Activated naive CD8-positive, alpha-beta T cell treated with anti-CD3 and anti-CD28 coated beads for 36 hours (primary cell): ENCODE measurements at regions not wholly inside any gene's neighbourhood (a gene's known extent, or its start where the extent isn't known, plus 50 kb on each side); places are given as distances from the start of the nearest gene placed in this dataset.
"Not testable (repeated sequence)": the region's sequence is repeated elsewhere in the genome, so short reads cannot be mapped to it uniquely, and the experiment has no call there.

Experiments
- DNase-seq: peaks from one replicate; pipeline ENCODE4 v3.0.0; 2021
- H3K27ac Mint-ChIP-seq: one replicate; pipeline ENCODE4 v1.8.0; 2022; ENCODE audit warnings: mild to moderate bottlenecking, moderate library complexity, mixed read lengths
- H3K27me3 Mint-ChIP-seq: one replicate; pipeline ENCODE4 v1.8.0; 2022; ENCODE audit warnings: mild to moderate bottlenecking, mixed read lengths
- H3K36me3 Mint-ChIP-seq: one replicate; pipeline ENCODE4 v1.8.0; 2021; ENCODE audit warnings: mild to moderate bottlenecking, mixed read lengths
- H3K4me1 Mint-ChIP-seq: one replicate; pipeline ENCODE4 v1.8.0; 2021; ENCODE audit warnings: mixed read lengths
- H3K4me3 Mint-ChIP-seq: one replicate; pipeline ENCODE4 v1.8.0; 2022; ENCODE audit warnings: mild to moderate bottlenecking, moderate library complexity, mixed read lengths
- H3K9me3 Mint-ChIP-seq: one replicate; pipeline ENCODE4 v1.8.0; 2022; ENCODE audit warnings: mixed read lengths

DNA sequence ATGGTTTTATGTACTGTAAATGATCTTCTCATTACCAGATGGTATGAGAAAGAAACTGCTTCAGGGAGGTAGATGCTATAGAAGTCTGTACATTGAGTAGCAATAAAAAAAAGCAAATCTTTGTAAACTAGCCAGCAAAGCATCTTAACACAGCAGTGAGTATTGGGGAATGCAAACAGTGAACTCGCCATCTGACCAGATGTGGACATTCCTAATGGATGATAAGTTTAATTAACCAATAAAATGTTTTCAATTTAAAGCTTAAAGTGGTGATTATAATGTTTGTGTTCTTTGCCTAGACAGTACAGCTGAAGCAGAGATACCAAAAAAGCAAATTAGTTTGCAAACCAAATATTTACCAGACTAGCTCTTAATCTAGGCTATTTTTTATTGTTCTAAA is 1144.2 kb downstream of the FAT4 start:
- Mint-ChIP-seq H3K4me3 (no peak overlapping the region), H3K9me3 (peaks cover 3% of the 10 kb centered on the region), H3K27me3 (no peaks in the 10 kb centered on the region), H3K4me1 (no peaks in the 10 kb centered on the region), H3K36me3 (no peaks in the 10 kb centered on the region), H3K27ac (no peak overlapping the region)
- no peak for DNase-seq

DNA sequence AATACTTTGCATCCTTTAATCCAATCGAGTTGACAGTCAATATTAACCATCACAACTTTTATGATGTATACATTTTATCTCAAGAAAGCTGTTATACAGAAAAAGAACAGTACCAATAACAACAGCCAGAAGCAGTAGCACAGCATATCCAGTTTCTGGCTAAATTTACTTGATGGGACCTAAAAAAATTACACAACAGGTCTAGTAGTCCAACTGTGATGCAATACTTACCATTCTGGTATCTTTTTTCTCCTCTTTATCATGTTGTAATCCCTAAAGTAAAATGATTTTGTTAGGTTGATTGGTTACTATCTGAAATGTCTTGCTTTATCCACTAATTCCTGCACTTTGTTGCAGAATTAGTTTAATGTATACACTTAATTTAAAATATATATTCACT is 1150.6 kb downstream of the FAT4 start:
- no peak overlapping the region for H3K4me3 Mint-ChIP-seq
- no peaks in the 10 kb centered on the region for H3K4me1 Mint-ChIP-seq
- H3K27me3 Mint-ChIP-seq = no peaks in the 10 kb centered on the region
- no peak for DNase-seq
- H3K36me3 Mint-ChIP-seq = no peaks in the 10 kb centered on the region
- H3K9me3 Mint-ChIP-seq = peaks cover 2% of the 10 kb centered on the region
- no peak overlapping the region for H3K27ac Mint-ChIP-seq

DNA sequence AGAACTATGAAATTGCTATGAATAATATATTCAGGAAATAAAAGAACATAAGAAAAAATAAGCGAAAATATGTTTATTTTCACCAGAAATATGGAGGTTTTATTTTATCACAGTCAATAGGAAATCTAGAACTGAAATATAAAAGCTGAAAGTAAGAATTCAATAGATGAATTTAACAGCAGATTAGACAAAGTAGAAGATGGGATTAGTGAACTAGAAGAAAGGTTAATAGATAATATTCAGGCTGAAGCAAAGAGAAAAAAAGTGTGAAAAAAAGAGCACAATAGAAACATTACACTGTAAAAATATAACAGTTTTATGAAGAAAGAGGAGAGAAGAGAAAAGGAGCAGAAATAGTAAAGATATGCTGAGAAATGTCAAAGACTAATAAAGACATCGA is 1152.1 kb downstream of the FAT4 start:
- no peak overlapping the region for H3K4me3 Mint-ChIP-seq
- H3K27me3 Mint-ChIP-seq = no peaks in the 10 kb centered on the region
- no peak overlapping the region for H3K27ac Mint-ChIP-seq

DNA sequence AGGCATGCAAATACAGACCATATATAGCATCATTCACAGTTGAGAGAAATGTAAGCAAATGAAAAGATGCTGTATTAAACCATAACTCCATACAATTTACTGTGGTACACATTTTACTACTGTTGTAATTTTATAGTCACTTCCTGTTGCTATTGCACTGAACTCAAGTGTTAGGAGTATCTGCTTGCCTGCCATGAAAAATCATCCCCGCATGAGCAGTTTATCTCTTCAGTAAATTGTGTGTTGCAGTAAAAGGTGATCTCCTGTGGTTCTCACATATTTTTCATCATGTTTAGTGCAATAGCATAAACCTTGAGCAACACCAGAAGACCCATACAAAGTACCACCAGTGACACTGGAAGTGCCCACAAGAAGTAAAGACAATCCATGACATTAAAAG is 1153.4 kb downstream of the FAT4 start:
- Mint-ChIP-seq H3K4me3 (no peak overlapping the region), H3K27ac (no peak overlapping the region), H3K9me3 (peaks cover 2% of the 10 kb centered on the region), H3K4me1 (no peaks in the 10 kb centered on the region), H3K27me3 (no peaks in the 10 kb centered on the region), H3K36me3 (no peaks in the 10 kb centered on the region)
- no peak for DNase-seq

More for the DNA sequence above, 1152.1 kb downstream of the FAT4 start:
- Mint-ChIP-seq H3K36me3 (no peaks in the 10 kb centered on the region), H3K4me1 (no peaks in the 10 kb centered on the region), H3K9me3 (peaks cover 2% of the 10 kb centered on the region)
- DNase-seq = no peak

DNA sequence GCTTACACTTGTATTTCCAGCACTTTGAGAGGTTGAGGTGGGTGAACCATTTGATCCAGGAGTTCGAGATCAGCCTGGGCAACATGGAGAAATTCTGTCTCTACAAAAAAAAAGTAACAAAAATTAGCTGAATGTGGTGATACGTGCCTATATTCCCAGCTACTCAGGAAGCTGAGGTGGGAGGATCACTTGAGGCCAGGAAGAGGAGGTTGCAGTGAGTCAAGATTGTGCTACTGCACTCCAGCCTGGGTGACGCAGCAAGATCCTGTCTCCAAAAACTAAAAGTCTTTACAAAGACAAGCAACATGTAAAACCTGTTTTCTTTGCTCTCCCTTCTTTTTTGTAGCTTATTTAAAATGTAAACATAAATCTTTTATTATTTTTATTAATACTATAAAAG is 1156.1 kb downstream of the FAT4 start:
- Mint-ChIP-seq H3K9me3 (peaks cover 4% of the 10 kb centered on the region), H3K4me1 (no peaks in the 10 kb centered on the region), H3K27ac (no peak overlapping the region), H3K27me3 (no peaks in the 10 kb centered on the region), H3K36me3 (no peaks in the 10 kb centered on the region), H3K4me3 (no peak overlapping the region)
- DNase-seq = no peak

DNA sequence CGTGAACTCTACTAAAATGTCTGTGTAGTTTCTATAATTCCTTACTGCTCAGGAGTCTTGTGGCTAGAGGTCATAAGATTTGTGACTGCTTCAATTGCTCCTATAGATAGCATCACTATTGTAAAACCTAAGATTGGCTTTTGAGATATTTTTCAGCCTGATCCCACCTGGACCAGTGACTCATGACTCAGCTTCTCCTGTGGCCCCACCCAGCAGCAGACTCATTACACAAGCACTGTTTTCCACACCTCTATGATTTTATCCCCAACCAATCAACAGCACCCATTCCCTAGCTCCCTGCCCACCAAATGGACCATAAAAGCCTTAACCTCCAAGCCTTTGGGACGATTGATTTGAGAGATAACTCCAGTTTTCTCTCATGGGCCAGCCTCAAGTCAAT is 1157.0 kb upstream of the INTU start:
- Mint-ChIP-seq H3K36me3 (no peaks in the 10 kb centered on the region), H3K27me3 (no peaks in the 10 kb centered on the region), H3K9me3 (peaks cover 4% of the 10 kb centered on the region), H3K4me1 (no peaks in the 10 kb centered on the region), H3K4me3 (no peak overlapping the region), H3K27ac (no peak overlapping the region)
- DNase-seq = no peak

DNA sequence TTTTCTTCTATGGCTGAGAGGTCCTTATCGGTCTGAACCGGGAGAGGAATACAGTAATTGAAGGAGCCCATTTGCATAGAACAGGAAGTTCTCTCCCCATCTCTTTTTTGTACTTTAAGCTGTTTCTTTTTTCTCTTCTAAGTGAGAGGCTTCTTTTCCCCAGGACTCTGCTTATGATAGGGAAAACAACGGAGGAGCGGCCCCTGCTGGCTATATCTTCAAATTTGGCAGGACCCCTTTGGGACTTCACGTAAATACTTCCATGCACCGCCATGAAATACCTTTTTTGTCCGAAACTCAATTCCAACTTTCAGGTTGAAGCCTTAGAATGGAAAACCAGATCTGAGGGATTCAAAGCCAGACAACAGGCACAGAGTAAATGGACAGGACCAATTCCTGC is 1153.0 kb upstream of the INTU start:
- no peaks in the 10 kb centered on the region for H3K36me3 Mint-ChIP-seq
- no peaks in the 10 kb centered on the region for H3K27me3 Mint-ChIP-seq
- no peak overlapping the region for H3K27ac Mint-ChIP-seq
- peaks cover 4% of the 10 kb centered on the region for H3K9me3 Mint-ChIP-seq
- no peak for DNase-seq
- H3K4me3 Mint-ChIP-seq = no peak overlapping the region
- H3K4me1 Mint-ChIP-seq = no peaks in the 10 kb centered on the region

DNA sequence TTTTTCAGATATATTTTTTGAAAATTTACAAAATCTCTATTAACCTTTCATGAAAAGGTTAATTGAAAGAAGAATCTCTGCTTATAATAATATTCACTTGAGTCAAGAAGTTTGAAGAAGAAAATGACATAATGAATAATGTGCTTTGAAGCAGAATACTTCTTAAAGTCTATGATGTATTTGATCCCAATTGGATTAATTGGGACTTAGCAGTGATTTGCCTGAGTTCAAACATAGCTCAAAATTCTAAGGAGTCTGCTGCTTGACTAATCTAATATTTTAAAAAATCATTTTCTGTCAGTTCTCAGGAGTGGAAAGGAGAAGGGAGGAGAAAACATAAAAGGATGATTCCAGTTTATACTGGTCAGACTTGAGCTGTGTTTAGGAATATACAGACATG is 1150.4 kb upstream of the INTU start:
- H3K36me3 Mint-ChIP-seq = no peaks in the 10 kb centered on the region
- H3K4me1 Mint-ChIP-seq = no peaks in the 10 kb centered on the region
- H3K4me3 Mint-ChIP-seq = no peak overlapping the region
- H3K27me3 Mint-ChIP-seq = no peaks in the 10 kb centered on the region
- H3K27ac Mint-ChIP-seq = no peak overlapping the region
- H3K9me3 Mint-ChIP-seq = no peaks in the 10 kb centered on the region
- no peak for DNase-seq

DNA sequence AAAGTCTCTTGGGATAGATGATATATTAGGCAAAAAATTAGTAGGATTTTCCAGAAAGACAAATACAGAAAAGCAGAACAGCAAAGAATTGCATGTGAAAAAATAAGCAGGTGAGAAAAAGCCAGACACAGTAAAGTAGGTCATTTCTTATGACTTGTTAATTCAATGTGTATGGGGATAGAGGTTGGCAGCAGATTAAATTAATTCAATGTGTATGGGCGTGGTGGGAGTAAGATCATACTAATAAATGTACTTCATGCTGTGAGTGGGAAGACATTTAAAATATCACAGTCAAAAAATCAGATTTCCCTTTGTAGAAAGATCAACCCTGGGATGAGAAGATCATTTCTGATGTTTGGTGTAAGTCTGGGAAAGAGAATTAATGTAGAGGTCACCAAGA is 1146.4 kb upstream of the INTU start:
- no peaks in the 10 kb centered on the region for H3K36me3 Mint-ChIP-seq
- no peaks in the 10 kb centered on the region for H3K27me3 Mint-ChIP-seq
- H3K27ac Mint-ChIP-seq = no peak overlapping the region
- no peak overlapping the region for H3K4me3 Mint-ChIP-seq
- H3K4me1 Mint-ChIP-seq = no peaks in the 10 kb centered on the region
- H3K9me3 Mint-ChIP-seq = peaks cover 3% of the 10 kb centered on the region
- no peak for DNase-seq

DNA sequence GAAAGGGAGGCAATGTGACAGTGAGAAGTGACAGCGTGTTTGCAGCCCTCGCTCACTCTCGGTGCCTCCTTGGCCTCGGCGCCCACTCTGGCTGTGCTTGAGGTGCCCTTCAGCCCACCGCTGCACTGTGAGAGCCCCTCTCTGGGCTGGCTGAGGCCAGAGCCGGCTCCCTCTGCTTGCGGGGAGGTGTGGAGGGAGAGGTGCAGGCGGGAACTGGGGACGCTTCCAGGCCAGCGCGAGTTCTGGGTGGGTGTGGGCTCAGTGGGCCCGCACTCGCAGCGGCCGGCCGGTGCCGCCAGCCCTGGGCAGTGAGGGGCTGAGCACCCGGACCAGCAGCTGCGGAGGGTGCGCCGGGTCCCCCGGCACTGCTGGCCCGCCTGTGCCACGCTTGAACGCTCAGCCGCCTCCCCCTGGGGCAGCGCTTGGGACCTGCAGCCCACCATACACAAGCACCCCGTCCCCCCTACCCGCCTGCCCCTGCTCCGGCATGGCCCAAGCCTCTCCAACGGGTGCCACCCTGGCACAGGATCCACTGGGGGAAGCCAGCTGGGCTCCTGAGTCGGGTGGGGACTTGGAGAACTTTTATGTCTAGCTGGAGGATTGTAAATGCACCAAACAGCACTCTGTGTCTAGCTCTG is 1142.8 kb upstream of the INTU start:
- Mint-ChIP-seq H3K4me3 (no peak overlapping the region), H3K27me3 (no peaks in the 10 kb centered on the region), H3K36me3 (no peaks in the 10 kb centered on the region), H3K27ac (no peak overlapping the region), H3K4me1 (no peaks in the 10 kb centered on the region), H3K9me3 (peaks cover 3% of the 10 kb centered on the region)
- DNase-seq = no peak

DNA sequence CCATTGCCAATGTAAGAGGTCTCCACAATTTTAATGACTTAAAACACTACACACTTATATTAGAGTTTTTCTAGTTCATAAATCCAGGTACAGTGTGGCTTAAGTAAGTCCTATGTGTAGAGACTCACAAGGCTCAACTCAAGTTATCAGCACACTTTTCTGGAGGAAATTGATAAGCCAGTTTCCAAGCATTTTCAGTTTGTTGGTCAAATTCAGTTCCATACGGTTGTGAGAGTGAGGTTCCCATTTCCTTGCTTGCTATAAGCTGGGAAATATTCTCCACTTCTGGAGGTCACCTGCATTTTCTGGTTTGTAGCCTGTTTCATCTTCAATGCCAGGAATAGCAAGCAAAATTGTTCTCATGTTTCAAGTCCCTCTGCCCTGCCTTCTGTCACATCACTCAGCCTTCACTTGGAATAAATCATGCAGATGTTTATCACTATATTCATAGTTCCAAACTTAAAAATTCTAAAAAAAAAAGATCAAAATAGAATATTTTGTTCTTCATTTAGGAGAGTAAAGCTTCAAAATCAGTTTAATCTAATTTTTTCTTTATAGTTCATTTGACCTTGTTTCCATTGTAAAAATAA is 1137.5 kb upstream of the INTU start:
- no peak overlapping the region for H3K27ac Mint-ChIP-seq
- no peak overlapping the region for H3K4me3 Mint-ChIP-seq
- no peaks in the 10 kb centered on the region for H3K36me3 Mint-ChIP-seq
- no peaks in the 10 kb centered on the region for H3K4me1 Mint-ChIP-seq
- H3K9me3 Mint-ChIP-seq = peaks cover 5% of the 10 kb centered on the region
- DNase-seq = no peak
- no peaks in the 10 kb centered on the region for H3K27me3 Mint-ChIP-seq

DNA sequence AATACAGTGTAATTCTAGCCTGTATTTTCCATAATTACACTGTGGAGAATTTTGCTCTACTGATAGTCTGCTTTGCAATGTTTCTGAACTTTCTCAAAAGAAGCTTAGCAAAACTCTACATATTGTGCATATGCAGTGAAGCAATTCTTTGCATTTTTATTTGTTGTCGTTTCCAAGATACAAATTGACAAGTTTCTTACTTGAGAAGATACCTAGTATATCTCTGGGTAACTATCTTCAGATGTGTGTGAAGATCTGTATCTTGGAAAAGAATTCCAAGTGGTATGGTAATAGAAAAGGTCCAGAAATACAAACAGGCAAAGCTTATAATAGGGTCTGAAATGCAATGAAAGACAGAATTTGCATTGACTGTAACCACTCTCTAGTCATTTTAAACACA is 1119.8 kb upstream of the INTU start:
- no peaks in the 10 kb centered on the region for H3K9me3 Mint-ChIP-seq
- H3K27ac Mint-ChIP-seq = no peak overlapping the region
- H3K4me1 Mint-ChIP-seq = no peaks in the 10 kb centered on the region
- no peak for DNase-seq
- H3K27me3 Mint-ChIP-seq = no peaks in the 10 kb centered on the region
- H3K4me3 Mint-ChIP-seq = no peak overlapping the region
- no peaks in the 10 kb centered on the region for H3K36me3 Mint-ChIP-seq

DNA sequence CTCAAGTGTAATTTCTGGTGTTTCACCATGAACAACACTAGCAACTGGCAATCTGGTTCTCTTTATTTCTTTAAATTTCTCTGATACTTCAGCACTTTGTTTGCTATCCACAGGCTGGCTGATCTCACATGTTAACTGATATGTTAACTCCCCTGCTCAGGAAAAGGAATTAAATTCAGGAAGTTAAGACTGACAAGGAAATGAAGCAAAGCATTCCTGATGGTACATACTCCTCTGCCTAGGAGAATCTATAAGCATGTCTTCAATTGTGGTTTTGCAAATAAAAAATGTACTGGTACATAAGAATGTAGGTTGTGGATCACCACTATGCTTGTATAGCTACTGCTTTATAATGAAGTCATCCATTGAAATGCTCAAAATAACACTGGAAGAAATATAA is 1119.2 kb upstream of the INTU start:
- Mint-ChIP-seq H3K9me3 (no peaks in the 10 kb centered on the region), H3K27me3 (no peaks in the 10 kb centered on the region), H3K36me3 (no peaks in the 10 kb centered on the region), H3K27ac (no peak overlapping the region), H3K4me1 (no peaks in the 10 kb centered on the region), H3K4me3 (no peak overlapping the region)
- no peak for DNase-seq

DNA sequence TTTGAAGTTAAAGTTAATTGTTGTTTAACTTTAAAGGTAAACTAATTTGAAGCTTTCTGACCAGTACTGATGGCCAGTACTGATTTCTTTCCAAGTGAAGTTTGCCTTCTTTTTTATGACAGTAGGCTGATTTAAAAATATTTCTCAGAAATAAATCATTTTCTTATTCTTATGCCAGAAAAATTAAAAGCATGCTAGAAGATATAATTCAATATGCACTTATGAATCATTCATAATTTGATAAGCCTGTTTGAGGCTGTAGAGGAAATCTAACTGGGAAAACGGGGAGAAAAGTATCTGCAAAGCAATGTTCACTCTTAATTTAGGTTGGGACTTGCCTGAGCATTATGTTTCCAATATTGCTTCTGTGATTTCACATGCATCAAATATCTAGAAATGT is 1112.0 kb upstream of the INTU start:
- Mint-ChIP-seq H3K9me3 (peaks cover 2% of the 10 kb centered on the region), H3K27me3 (no peaks in the 10 kb centered on the region), H3K27ac (no peak overlapping the region), H3K4me1 (no peaks in the 10 kb centered on the region), H3K4me3 (no peak overlapping the region), H3K36me3 (no peaks in the 10 kb centered on the region)
- no peak for DNase-seq

DNA sequence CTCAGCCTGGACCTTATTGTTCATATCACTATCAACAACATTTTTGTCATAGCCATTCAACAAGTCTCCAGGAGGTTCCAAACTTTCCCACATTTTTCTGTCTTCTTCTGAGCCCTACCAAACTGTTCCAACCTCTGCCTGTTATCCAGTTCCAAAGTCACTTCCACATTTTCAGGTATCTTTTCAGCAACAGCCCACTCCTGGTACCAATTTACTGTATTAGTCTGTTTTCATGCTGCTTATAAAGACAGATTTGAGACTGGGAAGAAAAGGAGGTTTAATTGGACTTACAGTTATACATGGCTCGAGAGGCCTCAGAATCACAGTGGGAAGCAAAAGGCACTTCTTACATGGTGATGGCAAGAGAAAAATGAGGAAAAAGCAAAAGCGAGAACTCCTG is 1107.4 kb upstream of the INTU start:
- not testable (repeated sequence) for H3K9me3 Mint-ChIP-seq, H3K4me3 Mint-ChIP-seq, DNase-seq, H3K36me3 Mint-ChIP-seq, H3K4me1 Mint-ChIP-seq, H3K27ac Mint-ChIP-seq, H3K27me3 Mint-ChIP-seq

DNA sequence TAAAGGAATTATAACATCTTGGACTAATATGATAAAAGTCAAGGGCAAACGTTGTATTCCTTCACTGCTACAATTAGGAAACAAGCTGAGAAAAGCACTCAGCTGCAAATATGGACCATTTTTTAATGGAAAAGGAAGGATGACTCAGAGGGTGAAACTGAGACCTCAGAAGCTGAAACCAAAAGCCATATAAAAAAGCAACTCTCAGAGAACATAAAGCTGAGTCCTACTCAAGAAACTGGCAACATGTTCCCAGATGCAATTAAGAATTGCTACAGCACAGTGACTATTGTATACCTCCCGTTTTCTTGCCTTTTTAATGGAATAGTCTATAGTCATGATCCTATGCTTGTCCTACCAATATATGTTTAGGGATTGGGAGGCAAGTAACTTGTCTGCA is 1106.4 kb upstream of the INTU start:
- Mint-ChIP-seq H3K36me3 (no peaks in the 10 kb centered on the region), H3K27ac (no peak overlapping the region), H3K9me3 (peaks cover 7% of the 10 kb centered on the region), H3K4me1 (peaks cover 3% of the 10 kb centered on the region), H3K4me3 (no peak overlapping the region), H3K27me3 (no peaks in the 10 kb centered on the region)
- no peak for DNase-seq
